ENCODE measurements at regions not wholly inside any gene's neighbourhood (a gene's known extent, or its start where the extent isn't known, plus 50 kb on each side); places are given as distances from the start of the nearest gene placed in this dataset.

GRCh38 chr6:164037171-164037870, 622.8 kb downstream of the QKI start:
- TF ChIP-seq CTCF (IDR thresholded peaks at IDR 0.05; ENCODE audit: insufficient read depth, low read depth, low read length) (no peak), EZH2 (IDR thresholded peaks at IDR 0.05; ENCODE audit: insufficient read depth, low read length) (no peak)
